ENCODE measurements at regions not wholly inside any gene's neighbourhood (a gene's known extent, or its start where the extent isn't known, plus 50 kb on each side); places are given as distances from the start of the nearest gene placed in this dataset.

- TF ChIP-seq NR2C2 (CRISPR knock-in tag; IDR thresholded peaks at IDR 0.05) (no peak), ETV6 (CRISPR knock-in tag; IDR thresholded peaks at IDR 0.05) (no peak), ERG (CRISPR knock-in tag; IDR thresholded peaks at IDR 0.05) (no peak), E2F5 (CRISPR knock-in tag; IDR thresholded peaks at IDR 0.05) (no peak), FOXP4 (CRISPR knock-in tag; IDR thresholded peaks at IDR 0.05) (no peak), HMGXB4 (CRISPR knock-in tag; IDR thresholded peaks at IDR 0.05) (no peak), ZNF121 (CRISPR knock-in tag; IDR thresholded peaks at IDR 0.05) (no peak), ARID4B (CRISPR knock-in tag; IDR thresholded peaks at IDR 0.05; ENCODE audit: borderline replicate concordance) (no peak), OVOL2 (CRISPR knock-in tag; IDR thresholded peaks at IDR 0.05; ENCODE audit: borderline replicate concordance) (no peak), ZBTB21 (CRISPR knock-in tag; IDR thresholded peaks at IDR 0.05; ENCODE audit: borderline replicate concordance) (no peak), IRF1 (CRISPR knock-in tag; IDR thresholded peaks at IDR 0.05) (no peak), MLX (CRISPR knock-in tag; IDR thresholded peaks at IDR 0.05) (no peak), ZNF138 (CRISPR knock-in tag; conservative IDR thresholded peaks at IDR 0.05) (no peak), NFYB (CRISPR knock-in tag; conservative IDR thresholded peaks at IDR 0.05; ENCODE audit: low read depth) (no peak), TCF7 (CRISPR knock-in tag; IDR thresholded peaks at IDR 0.05; ENCODE audit: low read depth) (no peak), MXD4 (CRISPR knock-in tag; IDR thresholded peaks at IDR 0.05; ENCODE audit: borderline replicate concordance) (no peak), MYBL2 (CRISPR knock-in tag; IDR thresholded peaks at IDR 0.05) (no peak), RELA (CRISPR knock-in tag; IDR thresholded peaks at IDR 0.05; ENCODE audit: borderline replicate concordance) (no peak), ELF4 (CRISPR knock-in tag; IDR thresholded peaks at IDR 0.05; ENCODE audit: low read depth) (no peak), NR1H2 (CRISPR knock-in tag; IDR thresholded peaks at IDR 0.05) (no peak)
- Mint-ChIP-seq H3K36me3 (peaks cover 8% of the 10 kb centered on the region), H3K27me3 (ENCODE audit: low read depth) (no peaks in the 10 kb centered on the region), H3K4me3 (no peak overlapping the region), H3K4me1 (peaks cover 11% of the 10 kb centered on the region), H3K27ac (no peak overlapping the region), H3K9me3 (peaks cover 12% of the 10 kb centered on the region)
- ChIA-PET CTCF (no interaction called here), POLR2A (no interaction called here)
- no peak for ATAC-seq
- DNase-seq (ENCODE audit: low spot score), result no peak
Observed at GRCh38 chr12:66765204-66765603, 86.3 kb upstream of the GRIP1 start.
